ENCODE measurements at regions not wholly inside any gene's neighbourhood (a gene's known extent, or its start where the extent isn't known, plus 50 kb on each side); places are given as distances from the start of the nearest gene placed in this dataset.
"Not testable (repeated sequence)": the region's sequence is repeated elsewhere in the genome, so short reads cannot be mapped to it uniquely, and the experiment has no call there.

- no peak for DNase-seq (ENCODE audit: low read depth in 4 of 4, low spot score in 3 of 4)
Measured at GRCh38 chr3:194054016-194054415, 81.9 kb upstream of the HES1 start.

DNA sequence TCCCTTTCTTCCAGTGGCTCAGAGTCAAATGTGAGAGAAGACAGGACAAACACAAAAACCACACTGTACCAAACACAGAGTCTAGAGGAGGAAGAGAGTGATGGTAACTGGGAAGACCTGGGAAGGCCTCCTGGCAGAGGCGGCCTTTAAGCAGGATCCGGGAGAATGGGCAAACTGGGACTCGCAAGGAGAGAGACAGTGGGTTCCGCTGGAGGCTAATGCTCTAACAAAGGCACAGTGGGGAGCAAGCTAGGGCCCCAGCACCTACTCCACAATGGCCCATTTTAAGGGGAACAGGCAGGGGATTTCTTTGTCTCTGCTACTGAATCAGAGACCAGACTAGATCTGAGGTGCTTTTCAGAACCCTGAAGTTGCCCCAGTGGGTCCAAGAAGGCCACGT lies 81.4 kb upstream of the HES1 start:
- no peak for DNase-seq (ENCODE audit: low read depth in 4 of 4, low spot score in 3 of 4)

GRCh38 chr3:194054961-194055360 lies 81.0 kb upstream of the HES1 start:
- no peak for DNase-seq (ENCODE audit: low read depth in 4 of 4, low spot score in 3 of 4)

- not testable (repeated sequence) for DNase-seq (ENCODE audit: low read depth in 4 of 4, low spot score in 3 of 4)
Measured at GRCh38 chr3:194056323-194056722, 79.6 kb upstream of the HES1 start.

DNA sequence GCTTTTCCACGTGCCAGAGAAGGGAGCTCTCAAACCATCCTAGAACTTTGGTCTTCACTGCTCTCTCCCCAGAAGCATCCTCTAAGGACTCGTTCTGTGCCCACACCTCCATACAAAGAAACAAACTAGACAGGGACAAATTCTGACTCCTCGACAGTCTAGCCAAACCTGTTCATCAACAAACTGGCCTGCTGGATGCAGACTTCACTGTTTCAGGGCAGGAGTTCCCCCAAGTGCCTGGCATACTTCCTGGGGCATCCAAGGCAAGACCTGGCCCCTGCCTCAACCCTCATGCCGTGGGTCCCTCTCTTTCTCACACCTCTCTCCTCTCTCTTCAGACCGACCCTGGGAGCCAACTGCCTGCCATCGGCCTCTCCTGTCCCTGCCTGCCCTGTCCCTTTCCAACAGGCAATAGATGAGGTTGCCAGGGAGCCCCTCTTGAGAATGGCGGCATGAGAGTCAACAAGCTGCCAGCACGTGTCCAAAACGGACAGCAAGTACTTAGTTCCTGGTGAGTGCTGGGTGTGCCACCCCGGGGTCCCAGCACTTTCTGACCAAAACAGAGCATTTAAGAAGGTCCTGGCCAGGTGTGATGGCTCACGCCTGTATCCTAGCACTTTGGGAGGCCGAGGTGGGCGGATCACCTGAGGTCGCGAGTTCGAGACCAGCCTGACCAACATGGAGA lies 79.1 kb upstream of the HES1 start:
- DNase-seq (ENCODE audit: low read depth in 4 of 4, low spot score in 3 of 4): no peak

DNA sequence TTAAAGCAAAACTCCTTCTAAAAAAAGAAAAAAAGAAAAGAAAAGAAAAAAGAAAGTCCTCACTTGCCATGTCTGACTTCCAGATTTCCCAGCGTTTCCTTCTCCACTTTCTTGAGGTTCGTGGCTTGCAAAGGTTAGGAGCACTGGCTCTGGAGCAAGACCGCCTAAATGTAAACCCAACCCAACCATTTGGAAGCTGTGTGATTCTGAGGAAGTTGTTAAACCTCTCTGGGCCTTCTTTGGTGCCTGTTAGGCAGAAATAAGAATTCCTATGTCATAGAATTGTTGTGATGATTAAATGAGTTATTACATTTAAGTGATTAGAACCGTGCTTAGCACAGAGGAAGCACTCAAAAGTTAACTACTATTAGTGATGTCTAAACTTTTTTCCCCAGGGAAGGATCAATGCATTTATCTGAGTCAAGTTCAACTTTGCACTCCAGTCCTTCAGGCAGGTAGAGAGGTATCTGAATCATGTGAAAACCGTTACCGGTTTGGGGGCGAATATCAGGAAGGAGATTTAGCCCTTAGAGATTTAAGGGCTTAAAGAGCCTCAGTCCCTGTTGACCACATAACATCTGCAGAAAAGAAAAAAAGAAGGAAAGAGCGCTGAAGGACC lies 78.3 kb upstream of the HES1 start:
- DNase-seq (ENCODE audit: low read depth in 4 of 4, low spot score in 3 of 4): no peak

DNA sequence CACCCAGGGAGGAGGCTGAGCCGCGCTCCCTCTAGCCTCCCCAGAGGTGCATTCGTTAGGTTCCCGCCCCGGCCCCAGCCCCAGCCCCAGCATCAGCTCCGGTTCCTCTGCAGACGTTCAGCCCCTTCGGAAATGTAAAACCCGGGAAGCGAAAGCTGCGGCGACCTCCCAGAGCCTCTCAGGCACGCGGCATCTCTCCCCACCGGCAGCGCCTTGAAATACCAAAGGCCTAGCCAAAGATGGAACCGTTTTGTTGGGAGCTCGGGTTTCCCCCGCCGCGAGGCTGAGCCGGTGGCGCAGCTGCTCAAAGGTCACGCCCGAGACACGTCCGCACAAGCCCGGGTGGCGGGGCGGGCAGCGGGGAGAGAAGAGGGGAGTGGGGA lies 77.8 kb upstream of the HES1 start:
- no peak for DNase-seq (ENCODE audit: low read depth in 4 of 4, low spot score in 3 of 4)

DNA sequence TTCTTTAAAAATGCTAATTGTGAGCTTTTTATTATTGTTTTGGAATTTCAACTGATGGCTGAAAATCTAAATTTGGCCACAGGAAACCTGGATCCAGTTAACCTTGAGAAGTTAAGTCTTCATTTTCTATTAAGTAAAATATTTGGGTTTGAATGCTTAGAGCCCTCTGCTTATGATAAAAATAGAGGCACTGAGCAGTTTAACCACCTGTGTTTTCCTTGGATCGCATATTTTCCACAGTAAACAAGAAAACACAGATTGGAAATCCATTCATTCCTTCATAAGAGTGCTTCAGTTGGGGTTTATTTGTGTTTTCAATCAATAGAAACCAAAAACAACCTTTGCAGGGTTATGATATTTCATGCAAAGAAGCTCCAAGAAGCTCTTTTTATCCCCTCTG lies 77.2 kb upstream of the HES1 start:
- DNase-seq (ENCODE audit: low read depth in 4 of 4, low spot score in 3 of 4): no peak

DNA sequence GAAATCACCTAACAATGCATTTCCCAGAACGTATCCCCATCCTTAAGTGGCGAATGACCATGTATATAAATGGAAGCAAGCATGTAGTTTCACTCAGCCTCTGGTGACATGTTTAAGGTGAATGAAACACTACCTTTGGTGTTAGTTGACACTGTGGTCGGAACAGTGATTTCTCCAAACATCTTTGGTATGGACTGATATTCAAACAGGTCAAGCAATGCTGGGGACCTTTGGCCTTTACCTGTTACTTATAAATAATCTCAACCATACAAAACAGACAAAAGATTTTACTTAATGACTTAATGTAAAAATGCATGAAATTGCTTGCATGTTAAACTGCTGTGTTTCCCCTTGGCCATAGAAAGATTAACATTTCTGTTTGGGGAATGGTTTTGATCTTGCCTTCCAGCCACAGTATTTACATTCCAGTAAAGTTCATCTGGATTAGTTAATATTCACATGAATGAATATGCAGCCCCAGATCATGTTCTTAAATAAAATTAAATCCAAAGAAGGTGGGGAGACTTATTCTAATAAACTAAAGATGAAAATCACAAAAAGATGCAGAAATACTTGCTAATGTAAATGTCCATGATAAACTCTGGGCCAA lies 74.4 kb upstream of the HES1 start:
- no peak for DNase-seq (ENCODE audit: low read depth in 4 of 4, low spot score in 3 of 4)

DNA sequence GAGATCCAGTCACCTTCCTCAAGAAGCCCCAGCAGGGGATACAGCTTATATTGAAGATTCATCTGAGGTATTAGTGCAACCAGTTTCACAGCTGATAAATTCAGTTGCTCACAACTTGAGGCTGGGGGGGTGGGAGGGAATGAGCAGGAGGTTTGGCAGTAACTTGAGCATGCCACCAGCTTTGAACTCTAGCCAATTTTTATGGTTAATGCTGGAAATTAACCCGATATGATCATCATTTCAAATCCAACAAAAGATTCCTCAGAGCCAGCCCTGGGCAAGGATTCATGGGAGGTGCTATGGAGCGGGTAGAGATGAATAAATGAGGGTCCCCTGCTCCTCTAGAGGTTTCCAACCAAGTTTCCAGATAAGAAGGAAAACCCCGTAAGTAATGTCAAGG lies 73.1 kb upstream of the HES1 start:
- no peak for DNase-seq (ENCODE audit: low read depth in 4 of 4, low spot score in 3 of 4)

DNA sequence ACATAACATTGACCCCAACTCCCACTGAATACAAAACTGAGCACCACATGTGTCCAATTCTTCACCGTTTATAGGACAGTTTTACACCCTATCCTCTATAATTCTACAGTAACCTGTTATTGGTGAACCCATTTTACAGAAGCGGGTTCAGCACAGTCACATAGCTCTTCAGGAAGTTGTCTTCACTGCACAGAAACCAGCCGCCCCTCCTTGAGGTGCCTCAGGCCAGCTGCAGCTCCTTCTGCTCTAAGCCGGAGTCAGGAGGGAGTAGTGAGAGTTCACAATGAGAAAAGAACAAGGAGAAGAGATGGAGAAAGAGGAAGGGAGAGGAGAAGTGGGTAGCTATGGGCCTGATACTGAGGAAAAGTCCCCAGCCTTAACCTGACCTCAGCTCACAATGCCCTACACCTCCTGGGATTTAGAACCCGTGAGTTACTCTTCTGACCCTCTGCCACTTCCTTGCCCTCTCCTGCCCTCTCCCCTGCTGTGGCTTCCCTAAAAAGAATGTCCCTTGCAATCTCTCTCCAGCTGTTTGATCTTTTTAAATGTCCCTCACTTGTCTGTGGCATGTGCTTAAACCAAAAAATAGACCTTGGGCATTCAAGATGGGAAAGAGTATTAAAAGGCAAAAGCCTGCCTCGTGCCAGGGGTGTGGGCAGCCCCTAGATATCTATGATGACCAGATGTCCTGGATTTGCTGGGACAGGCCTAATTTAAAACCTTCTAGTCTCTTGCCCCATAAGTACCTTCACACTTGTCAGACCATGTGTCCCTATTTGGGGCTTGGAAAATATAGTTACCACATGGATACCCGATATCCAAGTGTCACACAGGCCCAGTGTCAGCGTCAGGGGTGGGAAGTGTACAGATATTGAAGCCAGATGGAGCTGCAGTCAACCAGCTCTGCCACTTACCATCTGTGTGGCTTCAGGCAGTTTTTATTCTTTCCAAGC lies 71.3 kb upstream of the HES1 start:
- DNase-seq (ENCODE audit: low read depth in 4 of 4, low spot score in 3 of 4): no peak

DNA sequence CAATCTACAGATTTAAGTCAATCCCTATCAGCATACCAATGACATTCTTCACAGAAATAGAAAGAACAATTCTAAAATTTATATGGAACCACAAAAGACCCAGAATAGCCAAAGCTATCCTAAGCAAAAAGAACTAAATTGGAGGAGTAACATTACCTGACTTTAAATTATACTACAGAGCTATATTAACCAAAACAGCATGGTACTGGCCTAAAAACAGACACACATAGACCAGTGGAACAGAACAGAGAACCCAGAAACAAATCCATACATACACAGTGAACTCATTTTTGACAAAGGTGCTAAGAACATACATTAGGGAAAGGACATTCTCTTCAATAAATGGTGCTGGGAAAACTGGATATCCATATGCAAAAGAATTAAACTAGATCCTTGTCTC lies 68.6 kb upstream of the HES1 start:
- not testable (repeated sequence) for DNase-seq (ENCODE audit: low read depth in 4 of 4, low spot score in 3 of 4)

- no peak for DNase-seq (ENCODE audit: low read depth in 4 of 4, low spot score in 3 of 4)
Measured at GRCh38 chr3:194067949-194068362, 68.0 kb upstream of the HES1 start.

- no peak for DNase-seq (ENCODE audit: low read depth in 4 of 4, low spot score in 3 of 4)
Measured at GRCh38 chr3:194069421-194070219, 66.3 kb upstream of the HES1 start.

DNA sequence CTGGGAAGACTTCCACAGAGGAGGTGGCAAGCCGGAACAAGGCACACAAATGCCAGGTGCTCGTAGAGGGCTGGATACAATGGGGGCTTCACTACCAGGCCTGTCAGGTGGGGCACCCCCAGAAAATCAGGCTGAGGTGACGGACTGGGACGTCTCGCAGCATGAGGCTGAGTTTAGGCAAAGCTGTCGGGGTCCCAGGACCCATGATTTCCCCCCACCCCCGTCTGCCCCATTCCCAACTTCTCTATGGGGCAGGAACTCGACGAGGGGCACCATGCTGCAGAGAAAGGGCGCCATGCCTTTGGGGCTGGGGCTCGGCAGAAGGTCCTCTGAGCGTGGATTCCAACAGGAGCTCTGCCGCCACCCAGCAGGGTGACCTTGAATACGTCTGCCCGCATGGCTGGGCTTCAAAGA lies 65.7 kb upstream of the HES1 start:
- no peak for DNase-seq (ENCODE audit: low read depth in 4 of 4, low spot score in 3 of 4)

DNA sequence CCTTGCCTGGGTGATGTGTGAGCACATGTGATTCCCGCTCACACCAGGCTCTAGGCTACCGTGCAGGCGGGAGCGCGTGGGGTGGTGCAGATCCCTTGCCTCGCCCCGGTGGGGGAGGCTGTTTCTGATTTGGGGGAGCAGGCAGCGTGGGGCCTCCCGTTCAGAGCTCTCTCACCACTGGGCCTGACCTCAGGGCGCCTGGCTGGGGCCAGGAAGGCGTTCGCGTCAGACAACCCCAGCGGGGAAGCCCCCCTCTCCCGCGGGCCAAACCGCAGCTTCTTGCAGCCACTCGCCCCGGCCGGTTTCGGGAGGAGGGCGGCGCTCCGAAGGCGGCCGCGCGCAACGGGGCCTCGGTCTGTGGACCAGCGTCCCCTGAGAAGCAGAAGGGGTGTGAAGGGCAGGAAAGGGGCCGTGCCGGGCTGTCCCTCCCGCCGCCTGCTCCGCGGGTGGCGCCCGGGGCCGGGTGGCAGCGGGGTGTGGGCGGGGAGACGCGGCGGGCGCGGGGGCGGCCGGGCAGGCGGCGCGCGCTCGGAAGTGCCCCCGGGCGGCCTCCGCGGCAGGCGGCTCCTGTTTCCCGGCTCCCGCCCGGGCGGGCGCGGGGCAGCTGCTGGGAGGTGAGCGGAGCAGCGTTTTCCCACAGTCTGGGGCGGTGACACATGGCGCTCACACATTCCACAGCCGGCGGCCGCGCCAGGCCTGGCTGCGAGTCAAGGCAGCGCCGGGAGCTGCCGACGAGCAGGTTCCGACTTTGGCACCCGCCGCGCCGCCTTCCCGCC lies 65.1 kb upstream of the HES1 start:
- DNase-seq (ENCODE audit: low read depth in 4 of 4, low spot score in 3 of 4): peak; percentile 57 to 77 (median 62)

DNA sequence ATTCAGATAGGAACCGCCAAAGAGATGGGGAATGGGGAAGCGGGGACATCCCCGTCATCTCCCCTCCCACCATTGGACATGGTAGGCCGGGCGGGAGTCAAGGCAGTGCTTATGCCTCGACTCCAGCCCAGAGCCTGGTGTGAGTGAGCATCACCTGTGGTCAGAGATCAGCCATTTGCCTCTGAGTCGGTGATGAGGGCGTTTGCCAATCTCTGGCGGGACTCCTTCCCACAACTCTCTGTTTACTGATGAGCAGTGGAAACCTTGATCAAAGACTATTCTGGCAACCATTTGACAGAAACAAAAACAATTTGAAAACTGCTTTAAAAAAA lies 63.9 kb upstream of the HES1 start:
- no peak for DNase-seq (ENCODE audit: low read depth in 4 of 4, low spot score in 3 of 4)

DNA sequence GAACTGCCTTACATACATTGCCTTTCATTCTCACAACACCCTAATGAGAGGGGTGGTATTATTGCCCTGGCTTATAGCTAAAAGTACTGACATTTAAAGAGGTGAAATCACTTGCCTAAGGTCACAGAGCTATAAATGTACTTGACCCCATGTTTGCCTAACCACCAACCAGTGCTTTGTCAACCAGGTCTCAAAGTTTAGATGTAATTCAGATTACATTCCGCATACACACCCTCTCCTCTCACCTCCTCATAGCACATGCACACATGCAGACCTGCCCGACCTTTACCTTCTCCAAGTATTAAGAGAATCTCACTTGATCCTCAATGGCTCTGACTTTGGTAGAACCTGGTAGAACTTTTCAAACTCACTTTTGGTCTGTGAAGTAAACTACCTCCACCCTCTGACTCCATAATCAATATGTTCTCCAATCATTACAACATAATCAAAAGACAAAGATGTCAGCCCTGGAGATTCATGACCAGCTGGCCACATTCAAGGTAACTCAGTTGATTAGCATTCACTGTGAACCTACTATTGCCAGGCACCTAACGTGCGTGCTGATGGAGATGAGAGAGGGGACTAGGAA lies 63.2 kb upstream of the HES1 start:
- no peak for DNase-seq (ENCODE audit: low read depth in 4 of 4, low spot score in 3 of 4)

GRCh38 chr3:194073926-194074325 lies 62.0 kb upstream of the HES1 start:
- DNase-seq (ENCODE audit: low read depth in 4 of 4, low spot score in 3 of 4): no peak

Measured in left renal pelvis (tissue), 4 donors.